Cardiac septum (tissue), 1 donor: ENCODE measurements at regions not wholly inside any gene's neighbourhood (a gene's known extent, or its start where the extent isn't known, plus 50 kb on each side); places are given as distances from the start of the nearest gene placed in this dataset.

ENCODE experiments used
- DNase-seq: peaks from one replicate; pipeline ENCODE4 v3.0.0-alpha.2; 2020; ENCODE audit warnings: low spot score
- intact Hi-C: fragments of 100-400 bp; cut with DNase I; formaldehyde crosslinking; loops from one replicate; pipeline ENCODE4 v1.14.0; 2022
- donor health status: DM: no; HTN: no; CAD: no.

GRCh38 chr6:25010176-25010575, 74.4 kb upstream of the RIPOR2 start:
- no peak for DNase-seq
- intact Hi-C loops = no loop called here

DNA sequence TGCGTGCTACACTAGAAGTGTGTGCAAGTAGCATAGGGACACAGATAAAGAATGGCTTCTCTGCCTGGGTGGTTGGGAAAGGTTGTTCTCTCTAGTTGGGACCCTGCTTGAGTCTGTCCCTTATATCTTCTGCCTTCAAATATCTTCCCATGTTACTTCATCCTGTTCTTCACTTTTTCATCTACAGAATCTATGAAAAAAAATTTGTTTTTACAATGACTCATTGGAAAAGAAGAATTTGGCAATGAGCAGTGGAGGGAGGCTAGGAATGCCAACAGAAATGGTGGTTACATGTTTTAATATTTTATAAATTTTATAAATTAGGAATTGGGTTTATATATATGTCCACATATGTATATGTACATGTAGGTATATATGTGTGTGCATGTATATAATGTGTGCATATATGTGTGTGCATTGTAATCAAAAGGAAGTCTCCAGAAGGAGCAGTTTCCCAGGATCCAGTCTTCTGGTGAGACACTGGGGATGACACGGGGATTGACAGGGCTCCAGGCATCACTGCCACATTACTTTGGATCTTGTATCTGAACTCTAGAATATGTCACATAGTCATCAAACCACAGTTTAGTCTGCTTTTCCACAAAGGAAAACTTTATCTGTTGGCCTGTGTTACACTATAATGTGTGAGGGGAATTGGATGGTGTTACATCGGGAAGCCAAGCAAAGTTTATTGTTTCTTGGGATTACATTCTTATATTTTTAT, 75.3 kb upstream of the RIPOR2 start:
- DNase-seq = no peak
- intact Hi-C loops = no loop called here

- no peak for DNase-seq
- intact Hi-C loops = no loop called here
These were observed 76.9 kb upstream of the RIPOR2 start for GRCh38 chr6:25012657-25013056.

DNA sequence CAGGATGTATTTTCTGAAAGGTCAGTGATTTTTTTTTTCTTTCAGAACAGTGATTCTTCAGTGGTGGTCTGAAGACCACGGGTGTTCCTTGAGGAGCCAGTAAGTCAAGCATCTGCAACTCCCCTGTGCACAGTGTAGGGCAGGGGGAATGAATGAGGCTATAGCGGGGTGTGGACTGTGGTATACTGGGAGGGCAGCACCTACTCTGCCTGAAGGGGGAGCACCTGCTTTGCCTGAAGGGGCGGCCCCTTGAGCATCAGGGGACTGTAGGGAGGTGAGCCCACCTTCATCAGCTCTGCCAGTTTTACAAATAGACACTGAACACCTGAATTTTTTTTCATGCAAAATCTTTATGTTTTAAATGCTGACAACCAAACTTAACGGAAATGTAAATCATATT, 77.5 kb upstream of the RIPOR2 start:
- intact Hi-C loops = no loop called here
- no peak for DNase-seq

- intact Hi-C loops = no loop called here
- no peak for DNase-seq
These were observed 78.6 kb upstream of the RIPOR2 start for GRCh38 chr6:25014369-25014768.

DNA sequence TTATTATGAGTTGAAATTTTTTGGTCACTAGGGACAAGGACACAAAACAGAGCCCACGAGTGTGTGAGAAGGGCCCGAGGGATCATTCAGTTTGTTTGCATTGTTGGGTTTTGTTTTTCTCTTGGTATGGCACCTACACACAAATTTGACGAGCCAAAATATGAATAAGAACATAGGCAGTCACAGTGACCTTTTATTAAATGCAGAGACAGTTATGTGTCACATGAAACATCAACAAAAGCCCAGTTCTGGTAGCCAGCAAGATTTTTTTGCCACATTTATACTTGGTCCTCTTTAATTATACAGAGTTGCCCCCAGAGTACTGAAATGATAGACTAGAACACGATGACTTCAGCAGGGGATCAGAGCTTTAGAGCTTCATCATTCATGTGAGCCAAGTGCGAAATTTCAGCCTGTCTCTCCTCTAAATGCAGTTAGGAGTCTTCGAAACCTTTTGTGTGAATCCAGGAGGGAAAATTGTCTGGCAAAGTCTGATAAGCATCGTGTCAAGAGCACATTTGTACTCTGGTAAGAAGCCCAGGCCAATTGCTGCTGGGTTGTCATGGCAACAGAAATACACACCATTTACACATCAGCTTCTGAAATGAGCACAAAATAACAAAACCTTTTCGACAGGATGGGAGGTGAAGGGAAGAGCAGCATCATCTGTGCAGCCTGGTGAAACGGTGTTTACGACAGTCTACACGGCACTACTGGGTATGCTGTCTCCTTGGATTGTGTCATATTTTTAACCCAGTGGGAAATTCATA, 79.2 kb upstream of the RIPOR2 start:
- no peak for DNase-seq
- intact Hi-C loops = no loop called here

- intact Hi-C loops = no loop called here
- DNase-seq = no peak
These were observed 80.4 kb upstream of the RIPOR2 start for GRCh38 chr6:25016014-25016720.

GRCh38 chr6:25017486-25017885, 81.7 kb upstream of the RIPOR2 start:
- intact Hi-C loops = no loop called here

GRCh38 chr6:25017932-25018567, 82.3 kb upstream of the RIPOR2 start:
- DNase-seq = peak; percentile 82
- intact Hi-C loops = no loop called here

More at GRCh38 chr6:25017486-25017885, 81.7 kb upstream of the RIPOR2 start:
- no peak for DNase-seq

GRCh38 chr6:25018568-25018954, 82.8 kb upstream of the RIPOR2 start:
- no peak for DNase-seq
- intact Hi-C loops = no loop called here

GRCh38 chr6:25022140-25022553, 86.4 kb upstream of the RIPOR2 start:
- no peak for DNase-seq
- intact Hi-C loops = no loop called here

DNA sequence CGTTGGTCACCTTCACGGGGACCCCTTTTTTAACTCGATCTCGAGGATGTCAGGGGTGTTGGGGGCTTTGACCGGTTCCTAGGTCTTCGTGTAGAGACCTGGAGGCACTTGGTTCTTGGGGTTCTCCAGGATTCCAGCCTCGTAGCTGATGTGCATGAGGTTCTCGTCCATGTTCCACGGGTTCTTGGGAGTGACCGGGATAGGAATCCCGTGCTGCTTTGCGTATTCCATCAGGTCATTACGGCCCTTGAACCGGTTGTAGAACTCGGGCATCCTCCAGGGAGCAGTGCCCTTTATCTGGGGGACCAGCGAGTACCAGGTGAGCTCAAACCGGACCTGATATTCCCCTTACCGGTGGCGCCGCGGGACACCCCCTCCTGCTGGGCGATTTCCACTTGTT, 88.0 kb upstream of the RIPOR2 start:
- intact Hi-C loops = no loop called here
- no peak for DNase-seq

GRCh38 chr6:25024821-25025220, 89.1 kb upstream of the RIPOR2 start:
- intact Hi-C loops = no loop called here
- no peak for DNase-seq

- intact Hi-C loops = no loop called here
- DNase-seq = no peak
These were observed 89.6 kb upstream of the RIPOR2 start for GRCh38 chr6:25025248-25025918.

DNA sequence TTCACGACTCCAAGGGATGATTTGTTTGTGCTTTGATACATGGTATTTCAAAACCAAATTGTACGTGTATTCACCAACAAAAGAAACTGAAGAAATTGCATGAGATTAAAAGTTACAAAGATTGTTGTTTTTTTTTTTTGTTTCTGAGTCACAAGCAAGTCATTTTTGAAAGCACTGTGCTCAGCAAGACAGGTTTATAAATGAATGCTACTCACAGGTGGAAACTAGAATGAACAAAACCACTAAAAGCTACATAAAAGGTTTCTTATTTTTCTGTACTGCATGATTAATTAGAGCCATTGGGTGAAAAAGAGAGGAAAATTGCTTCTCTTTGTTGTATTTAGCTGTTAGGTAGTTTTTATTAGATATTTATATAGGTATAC, 90.2 kb upstream of the RIPOR2 start:
- intact Hi-C loops = no loop called here
- no peak for DNase-seq

- intact Hi-C loops = no loop called here
These were observed 91.0 kb upstream of the RIPOR2 start for GRCh38 chr6:25026723-25027122.

DNA sequence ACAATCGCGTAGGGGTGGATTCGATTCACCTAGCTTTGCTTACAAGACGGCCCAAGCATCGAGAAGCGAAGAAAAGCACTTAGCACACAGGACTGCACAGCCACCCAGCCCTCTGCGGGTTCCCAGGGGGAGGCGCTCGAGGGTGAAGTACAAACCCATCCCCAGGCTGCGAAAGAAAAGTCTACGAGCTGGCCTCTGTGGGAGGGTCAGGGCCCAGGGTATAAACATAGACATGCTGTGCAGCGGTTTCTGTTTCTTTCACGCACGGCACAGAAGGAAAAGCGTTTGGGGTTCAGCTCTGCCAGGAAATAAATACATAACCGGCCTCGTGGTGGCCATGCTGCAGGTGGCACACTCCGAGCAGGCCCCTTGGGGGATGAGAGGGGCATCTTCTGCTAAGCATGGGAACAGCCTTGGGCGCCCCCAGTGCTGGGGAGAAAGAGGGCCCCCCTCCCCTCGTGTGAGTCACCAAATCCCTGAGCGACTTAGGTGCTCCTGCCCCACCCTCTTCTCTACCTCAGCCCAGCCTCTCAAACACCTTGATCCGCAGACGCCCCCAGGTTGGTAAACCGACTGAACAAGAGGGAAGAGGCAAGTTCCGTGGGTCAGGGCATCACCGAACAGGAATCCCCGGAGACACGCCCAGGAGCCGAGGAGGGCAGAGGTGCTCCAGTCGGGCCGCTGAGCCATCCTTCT, 91.6 kb upstream of the RIPOR2 start:
- no peak for DNase-seq
- intact Hi-C loops = no loop called here

More at GRCh38 chr6:25026723-25027122, 91.0 kb upstream of the RIPOR2 start:
- DNase-seq = no peak

DNA sequence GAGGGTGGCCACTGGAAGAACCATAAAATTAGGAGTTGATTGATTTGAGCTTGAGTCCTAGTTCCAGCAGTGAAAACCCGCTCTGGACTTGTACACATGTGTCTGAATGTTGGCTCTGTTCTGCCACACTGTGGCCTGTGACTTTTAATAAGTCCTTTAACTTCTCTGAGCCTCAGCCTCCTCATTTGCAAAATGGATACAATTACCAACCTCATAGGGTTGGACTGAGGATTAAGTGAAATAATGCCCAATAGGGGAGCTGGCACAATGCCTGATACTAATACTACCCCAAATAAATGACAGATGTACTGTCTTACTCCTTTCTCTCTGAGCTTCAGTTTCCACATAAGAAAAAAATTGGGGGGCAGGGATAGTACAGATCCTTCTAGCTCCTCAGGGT, 92.6 kb upstream of the RIPOR2 start:
- no peak for DNase-seq
- intact Hi-C loops = no loop called here

DNA sequence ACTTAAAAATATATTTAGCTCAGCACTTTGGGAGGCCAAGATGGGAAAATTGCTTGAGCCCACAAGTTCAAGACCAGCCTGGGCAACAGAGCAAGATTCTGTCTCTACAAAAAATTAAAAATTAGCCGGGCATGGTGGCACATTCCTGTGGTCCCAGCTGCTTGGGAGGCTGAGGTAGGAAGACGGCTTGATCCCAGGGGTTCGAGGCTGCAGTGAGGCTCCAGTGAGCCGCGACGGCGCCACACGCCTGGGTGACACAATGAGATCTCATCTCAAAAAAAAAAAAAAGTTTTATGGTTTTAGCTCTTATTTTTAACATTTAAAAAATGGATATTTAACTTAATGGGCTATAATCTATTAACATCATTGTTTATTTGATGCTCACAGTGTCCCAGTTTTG, 97.2 kb upstream of the RIPOR2 start:
- DNase-seq = no peak
- intact Hi-C loops = no loop called here
